ENCODE measurements at regions not wholly inside any gene's neighbourhood (a gene's known extent, or its start where the extent isn't known, plus 50 kb on each side); places are given as distances from the start of the nearest gene placed in this dataset.

GRCh38 chr7:49389871-49390479 lies 383.5 kb upstream of the VWC2 start:
- no peak for DNase-seq

- DNase-seq, result no peak
Measured at GRCh38 chr7:49396229-49396628, 377.2 kb upstream of the VWC2 start.

GRCh38 chr7:49397750-49398149 lies 375.7 kb upstream of the VWC2 start:
- no peak for DNase-seq

- no peak for DNase-seq
Measured at GRCh38 chr7:49398236-49398635, 375.2 kb upstream of the VWC2 start.

- no peak for DNase-seq
Measured at GRCh38 chr7:49398746-49399145, 374.7 kb upstream of the VWC2 start.

GRCh38 chr7:49400891-49401550 lies 372.4 kb upstream of the VWC2 start:
- DNase-seq, result no peak

- DNase-seq, result no peak
Measured at GRCh38 chr7:49403844-49404243, 369.6 kb upstream of the VWC2 start.

- DNase-seq, result no peak
Measured at GRCh38 chr7:49407205-49407604, 366.2 kb upstream of the VWC2 start.

GRCh38 chr7:49417034-49417433 lies 356.4 kb upstream of the VWC2 start:
- no peak for DNase-seq

GRCh38 chr7:49418963-49419362 lies 354.5 kb upstream of the VWC2 start:
- no peak for DNase-seq

- DNase-seq, result no peak
Measured at GRCh38 chr7:49422564-49422963, 350.9 kb upstream of the VWC2 start.

- no peak for DNase-seq
Measured at GRCh38 chr7:49424109-49424508, 349.3 kb upstream of the VWC2 start.

GRCh38 chr7:49425277-49425818 lies 348.1 kb upstream of the VWC2 start:
- no peak for DNase-seq

GRCh38 chr7:49432254-49432653 lies 341.2 kb upstream of the VWC2 start:
- DNase-seq, result no peak

- no peak for DNase-seq
Measured at GRCh38 chr7:49433794-49434193, 339.6 kb upstream of the VWC2 start.

GRCh38 chr7:49434846-49435245 lies 338.6 kb upstream of the VWC2 start:
- no peak for DNase-seq

GRCh38 chr7:49438281-49438680 lies 335.2 kb upstream of the VWC2 start:
- DNase-seq, result no peak

GRCh38 chr7:49443515-49443914 lies 329.9 kb upstream of the VWC2 start:
- no peak for DNase-seq

GRCh38 chr7:49453486-49453885 lies 320.0 kb upstream of the VWC2 start:
- DNase-seq, result no peak

- DNase-seq, result no peak
Measured at GRCh38 chr7:49479441-49479840, 294.0 kb upstream of the VWC2 start.

GRCh38 chr7:49479936-49480544 lies 293.4 kb upstream of the VWC2 start:
- no peak for DNase-seq

- DNase-seq, result no peak
Measured at GRCh38 chr7:49481075-49481474, 292.4 kb upstream of the VWC2 start.

- no peak for DNase-seq
Measured at GRCh38 chr7:49483142-49483541, 290.3 kb upstream of the VWC2 start.

Measured in NCI-H146 (cell line).